ENCODE measurements at regions not wholly inside any gene's neighbourhood (a gene's known extent, or its start where the extent isn't known, plus 50 kb on each side); places are given as distances from the start of the nearest gene placed in this dataset.

- DNase-seq (ENCODE audit: low spot score): no peak
Measured at GRCh38 chr9:129270205-129270604, 92.1 kb upstream of the IER5L start.

- no peak for DNase-seq (ENCODE audit: low spot score)
Measured at GRCh38 chr9:129267141-129267540, 89.1 kb upstream of the IER5L start.

GRCh38 chr9:129266536-129266935 is 88.5 kb upstream of the IER5L start:
- no peak for DNase-seq (ENCODE audit: low spot score)

GRCh38 chr9:129264388-129264787 is 86.3 kb upstream of the IER5L start:
- DNase-seq (ENCODE audit: low spot score): no peak

- DNase-seq (ENCODE audit: low spot score): peak; percentile 30
Measured at GRCh38 chr9:129263836-129264235, 85.8 kb upstream of the IER5L start.

GRCh38 chr9:129262261-129262660 is 84.2 kb upstream of the IER5L start:
- no peak for DNase-seq (ENCODE audit: low spot score)

GRCh38 chr9:129259375-129259774 is 81.3 kb upstream of the IER5L start:
- no peak for DNase-seq (ENCODE audit: low spot score)

- DNase-seq (ENCODE audit: low spot score): no peak
Measured at GRCh38 chr9:129258823-129259301, 80.8 kb upstream of the IER5L start.

GRCh38 chr9:129258124-129258822 is 80.2 kb upstream of the IER5L start:
- DNase-seq (ENCODE audit: low spot score): peak; percentile 92

GRCh38 chr9:129256959-129257713 is 79.1 kb upstream of the IER5L start:
- no peak for DNase-seq (ENCODE audit: low spot score)

- no peak for DNase-seq (ENCODE audit: low spot score)
Measured at GRCh38 chr9:129254566-129255287, 76.7 kb upstream of the IER5L start.

- peak; percentile 77 for DNase-seq (ENCODE audit: low spot score)
Measured at GRCh38 chr9:129253803-129254381, 75.8 kb upstream of the IER5L start.

- DNase-seq (ENCODE audit: low spot score): no peak
Measured at GRCh38 chr9:129252937-129253802, 75.1 kb upstream of the IER5L start.

GRCh38 chr9:129250786-129251185 is 72.7 kb upstream of the IER5L start:
- DNase-seq (ENCODE audit: low spot score): no peak

GRCh38 chr9:129247285-129248153 is 69.5 kb upstream of the IER5L start:
- no peak for DNase-seq (ENCODE audit: low spot score)

- DNase-seq (ENCODE audit: low spot score): no peak
Measured at GRCh38 chr9:129245276-129245675, 67.2 kb upstream of the IER5L start.

GRCh38 chr9:129242971-129243561 is 65.0 kb upstream of the IER5L start:
- peak; percentile 83 for DNase-seq (ENCODE audit: low spot score)

GRCh38 chr9:129242191-129242941 is 64.3 kb upstream of the IER5L start:
- DNase-seq (ENCODE audit: low spot score): no peak

GRCh38 chr9:129241725-129242124 is 63.7 kb upstream of the IER5L start:
- no peak for DNase-seq (ENCODE audit: low spot score)
